Heart right ventricle (tissue), 16 donors: ENCODE measurements at regions not wholly inside any gene's neighbourhood (a gene's known extent, or its start where the extent isn't known, plus 50 kb on each side); places are given as distances from the start of the nearest gene placed in this dataset.

Experiments
- ATAC-seq, 8 donors: fragments of 200-7000 bp; cut with Tn5 transposase; one replicate each; pipeline ENCODE4 v1.9.1; 2020; ENCODE audit warnings: mild to moderate bottlenecking in 8 of 8, moderate library complexity in 8 of 8, moderate number of reproducible peaks in 1 of 8
- DNase-seq, 2 donors: peaks; one replicate each; pipeline ENCODE4 v3.0.0-alpha.2; 2020
- H3K27ac ChIP-seq, 10 donors: fragments of 200-600 bp; sonication (generic) in 2 of 10; one replicate each; pipeline versions ENCODE4 v1.5.0 to v1.8.0; 2020 to 2022; ENCODE audit warnings: mild to moderate bottlenecking in 3 of 10
- H3K27me3 ChIP-seq, 7 donors: fragments of 200-600 bp; one replicate each; pipeline ENCODE4 v1.8.0; 2021 to 2022; ENCODE audit warnings: mild to moderate bottlenecking in 2 of 7
- H3K36me3 ChIP-seq, 9 donors: fragments of 200-600 bp; sonication (generic) in 1 of 9; one replicate each; pipeline versions ENCODE4 v1.5.0 to v1.8.0; 2020 to 2022; ENCODE audit warnings: mild to moderate bottlenecking in 2 of 9
- H3K4me1 ChIP-seq, 9 donors: fragments of 200-600 bp; sonication (generic) in 1 of 9; one replicate each; pipeline versions ENCODE4 v1.5.0 to v1.8.0; 2020 to 2022; ENCODE audit warnings: mild to moderate bottlenecking in 4 of 9
- H3K4me3 ChIP-seq, 10 donors: fragments of 200-600 bp; sonication (generic) in 2 of 10; one replicate each; pipeline versions ENCODE4 v1.5.0 to v1.8.0; 2020 to 2022; ENCODE audit warnings: mild to moderate bottlenecking in 7 of 10, moderate library complexity in 2 of 10
- H3K9me3 ChIP-seq, 11 donors: fragments of 200-600 bp in 10 of 11; sonication (generic) in 2 of 11; one replicate each; pipeline versions ENCODE4 v1.5.0 to v1.8.0; 2013 to 2022; ENCODE audit warnings: mild to moderate bottlenecking in 2 of 11, control low read depth in 1 of 11, moderate library complexity in 1 of 11
- WGBS, 2 donors: extraction: QIAGEN DNeasy Blood & Tissue Kit; methylation state at CpG; one replicate each; pipeline ENCODE4 v1.1.7; 2013; ENCODE audit warnings: inconsistent platforms in 1 of 2; 5-methylcytosine and 5-hydroxymethylcytosine counted together
- intact Hi-C, 10 donors: fragments of 100-400 bp; cut with DNase I; formaldehyde crosslinking; loops; one replicate each; pipeline versions ENCODE4 v1.11.1 to v1.14.2; 2022
- TF ChIP-seq, protein P1 (sequence below), 9 donors: fragments of 200-600 bp; sonication (generic) in 2 of 9; IDR thresholded peaks; one replicate each; pipeline versions ENCODE4 v1.5.0 to v1.8.0; 2021 to 2022; ENCODE audit warnings: antibody characterized with exemption in 9 of 9, mild to moderate bottlenecking in 5 of 9, moderate library complexity in 1 of 9
- donor health status: Arrhythmogenic right ventricular cardiomyopathy.
- donor health status: ischemic (EF 13 %, LVEDD 7.1; RV severe dilation, severe dysfunction).
- donor health status: healthy with polysubstance abuse.
- donor health status: DM: no; HTN: yes; CAD: no.
- donor health status: DM: no; HTN: no; CAD: no.
- donor health status: ischemic (EF 25% LVEDD 6.9; RV normal size, moderate dysfunction).
- donor health status: ischemic (EF 25% LVEDD 5.7; RV mildly dilated, moderate dysfunction).
- donor health status: healthy.
- donor health status: DM: yes; HTN: yes; CAD: no.
- donor health status: Ischemic cardiomyopathy.
- donor health status: ischemic (EF 35%, LVEDD 5.7; RV mildly dilated, moderate dysfunction).
- donor health status: nonischemic (EF 11% LVEDD 7.7; RV severe dilation, severe dysfunction).
- donor health status: DM: yes; HTN: yes; CAD: no.
- donor health status: PGD.
- donor health status: ischemic (EF 29% LVEDD 5.4; RV normal size, mild dysfunction).
- donor health status: nonischemic (EF 23%, LVEDD 6.1; RV moderate dilation, normal function).

DNA sequence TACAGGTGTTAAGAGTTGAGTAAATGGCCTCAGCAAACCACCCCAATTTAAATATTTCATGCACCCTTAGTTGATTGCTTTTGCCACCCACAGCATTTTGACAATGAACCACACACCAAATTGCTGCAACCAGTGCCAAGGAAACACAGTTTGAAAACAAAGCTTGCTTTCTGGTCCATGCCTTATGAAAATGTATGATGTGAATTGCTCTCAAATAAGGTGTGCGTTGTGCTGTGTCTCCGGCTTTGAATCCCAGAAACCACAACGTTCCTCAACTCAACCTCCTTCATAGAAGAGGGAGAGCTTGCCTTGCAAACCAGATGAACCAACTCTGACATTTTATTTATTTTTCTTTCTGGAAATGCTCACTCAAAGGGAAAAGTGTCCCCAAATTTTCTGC, 762.7 kb downstream of the TLE1 start:
- TF ChIP-seq, protein P1, sequence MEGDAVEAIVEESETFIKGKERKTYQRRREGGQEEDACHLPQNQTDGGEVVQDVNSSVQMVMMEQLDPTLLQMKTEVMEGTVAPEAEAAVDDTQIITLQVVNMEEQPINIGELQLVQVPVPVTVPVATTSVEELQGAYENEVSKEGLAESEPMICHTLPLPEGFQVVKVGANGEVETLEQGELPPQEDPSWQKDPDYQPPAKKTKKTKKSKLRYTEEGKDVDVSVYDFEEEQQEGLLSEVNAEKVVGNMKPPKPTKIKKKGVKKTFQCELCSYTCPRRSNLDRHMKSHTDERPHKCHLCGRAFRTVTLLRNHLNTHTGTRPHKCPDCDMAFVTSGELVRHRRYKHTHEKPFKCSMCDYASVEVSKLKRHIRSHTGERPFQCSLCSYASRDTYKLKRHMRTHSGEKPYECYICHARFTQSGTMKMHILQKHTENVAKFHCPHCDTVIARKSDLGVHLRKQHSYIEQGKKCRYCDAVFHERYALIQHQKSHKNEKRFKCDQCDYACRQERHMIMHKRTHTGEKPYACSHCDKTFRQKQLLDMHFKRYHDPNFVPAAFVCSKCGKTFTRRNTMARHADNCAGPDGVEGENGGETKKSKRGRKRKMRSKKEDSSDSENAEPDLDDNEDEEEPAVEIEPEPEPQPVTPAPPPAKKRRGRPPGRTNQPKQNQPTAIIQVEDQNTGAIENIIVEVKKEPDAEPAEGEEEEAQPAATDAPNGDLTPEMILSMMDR (IDR thresholded peaks at IDR 0.05): no peak
- Histone ChIP-seq H3K27ac (no peak overlapping the region), H3K4me1 (no peaks in the 10 kb centered on the region), H3K9me3 (peaks cover 0 to 11% (median 0%) of the 10 kb centered on the region in 11 donors), H3K27me3 (no peaks in the 10 kb centered on the region), H3K4me3 (no peak overlapping the region), H3K36me3 (no peaks in the 10 kb centered on the region)
- intact Hi-C loops: no loop called here
- 89 to 92% methylated on average over 3 of the region's 3 CpGs for WGBS, 2 donors
- no peak for DNase-seq
- ATAC-seq: no peak

DNA sequence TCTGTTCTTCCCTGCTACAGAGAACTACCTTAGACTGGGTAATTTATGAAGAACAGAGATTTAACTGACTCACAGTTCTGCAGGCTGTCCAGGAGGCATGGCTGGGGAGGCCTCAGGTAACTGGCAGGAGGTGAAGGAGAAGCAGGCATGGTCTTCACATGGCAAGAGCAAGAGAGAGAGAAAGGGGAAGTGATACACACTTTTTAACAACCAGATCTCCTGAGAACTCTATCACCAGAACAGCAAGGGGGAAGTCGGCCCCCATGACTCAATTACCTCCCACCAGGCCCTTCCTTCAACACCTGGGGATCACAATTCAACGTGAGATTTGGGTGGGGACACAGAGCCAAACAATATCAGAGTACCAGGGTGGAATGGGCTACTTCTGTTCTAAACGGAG, 766.8 kb downstream of the TLE1 start:
- DNase-seq: no peak
- intact Hi-C loops: no loop called here
- H3K4me3 ChIP-seq: no peak overlapping the region
- H3K9me3 ChIP-seq: peaks cover 0 to 35% (median 6%) of the 10 kb centered on the region in 11 donors
- H3K4me1 ChIP-seq: no peaks in the 10 kb centered on the region
- no peaks in the 10 kb centered on the region for H3K36me3 ChIP-seq
- TF ChIP-seq, protein P1 (IDR thresholded peaks at IDR 0.05): no peak
- no peak overlapping the region for H3K27ac ChIP-seq
- no peaks in the 10 kb centered on the region for H3K27me3 ChIP-seq
- ATAC-seq: no peak
- WGBS, 2 donors: 48 to 58% methylated on average over 3 of the region's 3 CpGs

DNA sequence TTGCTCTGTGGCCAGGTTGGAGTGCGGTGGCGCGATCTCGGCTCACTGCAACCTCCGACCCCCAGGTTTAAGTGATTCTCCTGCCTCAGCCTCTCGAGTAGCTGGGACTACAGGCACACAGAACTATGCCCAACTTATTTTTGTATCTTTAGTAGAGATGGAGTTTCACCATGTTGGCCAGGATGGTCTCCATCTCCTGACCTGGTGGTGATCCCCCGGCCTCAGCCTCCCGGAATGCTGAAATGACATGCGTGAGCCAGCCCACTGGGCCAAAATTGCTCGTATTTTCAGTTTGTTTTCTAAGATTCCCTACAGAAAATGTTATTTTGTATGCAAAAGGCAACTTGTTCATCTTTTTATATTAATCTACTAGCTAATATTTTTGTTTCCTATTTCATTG, 782.6 kb downstream of the TLE1 start:
- no peaks in the 10 kb centered on the region for H3K36me3 ChIP-seq
- no peaks in the 10 kb centered on the region for H3K4me1 ChIP-seq
- 89 to 94% methylated on average over 10 of the region's 10 CpGs for WGBS, 2 donors
- no peak overlapping the region for H3K27ac ChIP-seq
- no peak for ATAC-seq
- H3K27me3 ChIP-seq: no peaks in the 10 kb centered on the region
- peaks cover 0 to 4% (median 0%) of the 10 kb centered on the region in 11 donors for H3K9me3 ChIP-seq
- TF ChIP-seq, protein P1 (IDR thresholded peaks at IDR 0.05): no peak
- DNase-seq: no peak
- intact Hi-C loops: no loop called here
- H3K4me3 ChIP-seq: no peak overlapping the region

DNA sequence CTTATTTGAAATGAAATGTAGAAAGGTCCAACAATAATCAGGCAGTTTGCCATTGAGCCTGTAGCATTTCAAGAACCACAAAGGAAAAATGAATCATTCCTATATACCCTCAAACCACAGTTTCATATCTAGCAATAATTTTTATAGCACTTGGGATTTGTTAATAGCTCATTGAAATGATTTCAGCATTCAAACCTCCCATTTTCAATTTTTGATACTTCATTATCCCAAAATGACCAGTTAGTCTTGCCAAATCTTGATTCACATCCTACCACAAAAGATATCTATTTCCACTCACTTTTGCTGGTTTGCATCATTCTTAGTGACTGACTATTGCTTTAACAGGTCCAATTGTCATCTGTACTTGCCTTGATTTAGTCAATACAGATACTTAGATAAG, 790.1 kb downstream of the TLE1 start:
- TF ChIP-seq, protein P1 (IDR thresholded peaks at IDR 0.05): no peak
- H3K27ac ChIP-seq: no peak overlapping the region
- intact Hi-C loops: no loop called here
- peaks cover 0 to 23% (median 6%) of the 10 kb centered on the region in 11 donors for H3K9me3 ChIP-seq
- H3K36me3 ChIP-seq: no peaks in the 10 kb centered on the region
- no peak overlapping the region for H3K4me3 ChIP-seq
- ATAC-seq (no peak), DNase-seq (no peak)
- H3K27me3 ChIP-seq: no peaks in the 10 kb centered on the region
- H3K4me1 ChIP-seq: no peaks in the 10 kb centered on the region

DNA sequence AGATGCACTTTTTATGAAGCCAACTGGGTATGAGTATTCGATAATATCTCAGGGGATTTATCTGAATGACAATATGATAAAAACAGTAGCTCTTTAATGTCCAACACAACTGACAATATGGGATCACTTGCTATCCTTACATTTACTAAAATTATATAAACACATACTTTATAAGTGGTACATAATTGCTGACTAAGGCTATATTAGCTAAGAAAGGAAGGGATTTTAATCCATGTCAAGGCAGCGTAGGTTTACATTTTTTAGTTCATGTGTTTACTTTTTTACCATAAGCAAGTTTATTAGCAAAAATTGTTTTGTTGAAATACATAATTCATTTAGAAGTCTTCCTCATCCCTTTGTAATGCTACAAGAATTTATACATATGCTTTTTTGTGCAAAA, 796.2 kb downstream of the TLE1 start:
- DNase-seq: no peak
- 76 to 86% methylated on average over 2 of the region's 2 CpGs for WGBS, 2 donors
- H3K9me3 ChIP-seq: peaks cover 0 to 20% (median 6%) of the 10 kb centered on the region in 11 donors
- no peak overlapping the region for H3K27ac ChIP-seq
- H3K4me3 ChIP-seq: no peak overlapping the region
- no peaks in the 10 kb centered on the region for H3K36me3 ChIP-seq
- H3K4me1 ChIP-seq: no peaks in the 10 kb centered on the region
- no peak for ATAC-seq
- H3K27me3 ChIP-seq: no peaks in the 10 kb centered on the region
- TF ChIP-seq, protein P1 (IDR thresholded peaks at IDR 0.05): no peak
- intact Hi-C loops: no loop called here
